Mesodermal cell (in vitro differentiated cells): ENCODE measurements at regions not wholly inside any gene's neighbourhood (a gene's known extent, or its start where the extent isn't known, plus 50 kb on each side); places are given as distances from the start of the nearest gene placed in this dataset.
"Not testable (repeated sequence)": the region's sequence is repeated elsewhere in the genome, so short reads cannot be mapped to it uniquely, and the experiment has no call there.

Experiments
- H3K27ac ChIP-seq: 2 replicates; pipeline ENCODE4 v1.7.0; 2013; ENCODE audit warnings: mild to moderate bottlenecking, low read depth, low read length, moderate library complexity; ENCODE audit not compliant: severe bottlenecking
- H3K36me3 ChIP-seq: 2 replicates; pipeline ENCODE4 v1.7.1; 2013; ENCODE audit warnings: mild to moderate bottlenecking, low read length, moderate library complexity; ENCODE audit not compliant: control insufficient read depth, insufficient read depth
- H3K4me1 ChIP-seq: one replicate; pipeline ENCODE4 v1.7.1; 2013; ENCODE audit warnings: mild to moderate bottlenecking, low read length; ENCODE audit not compliant: insufficient read depth, control insufficient read depth, poor library complexity, severe bottlenecking
- H3K4me3 ChIP-seq: 2 replicates; pipeline ENCODE4 v1.7.0; 2013; ENCODE audit warnings: low read length, control low read depth, mild to moderate bottlenecking; ENCODE audit not compliant: insufficient read depth, poor library complexity, severe bottlenecking; ENCODE audit errors: extremely low read depth
- H3K9me3 ChIP-seq: 2 replicates; pipeline ENCODE4 v1.7.1; 2013; ENCODE audit warnings: mild to moderate bottlenecking, low read length, moderate library complexity; ENCODE audit not compliant: control insufficient read depth
- WGBS, 2 experiments: methylation state at CpG; one replicate each; pipeline ENCODE4 v1.1.5; 2013; ENCODE audit warnings: missing lambda C conversion rate in 2 of 2; ENCODE audit not compliant: insufficient coverage in 2 of 2; 5-methylcytosine and 5-hydroxymethylcytosine counted together

DNA sequence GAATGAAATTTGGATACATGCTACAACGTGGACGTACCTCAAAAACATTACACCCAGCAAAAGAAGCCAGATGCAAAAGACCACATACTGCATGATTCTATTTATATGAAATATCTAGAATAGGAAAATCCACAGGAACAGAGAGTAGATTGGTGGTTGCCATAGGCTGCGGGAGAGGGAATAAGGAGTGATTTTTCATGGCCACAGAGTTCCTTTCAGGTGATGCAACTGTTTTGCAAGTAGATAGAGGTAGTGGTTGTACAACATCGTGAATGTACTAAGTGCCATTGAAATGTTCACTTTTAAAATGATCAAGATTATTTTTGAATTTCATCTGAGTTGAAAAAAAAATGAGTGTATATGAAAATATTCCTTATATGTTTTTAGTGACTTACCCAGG is 115.3 kb upstream of the RUNX1 start:
- Histone ChIP-seq H3K36me3 (no peaks in the 10 kb centered on the region), H3K27ac (no peak overlapping the region)
- WGBS, 2 experiments = 93 to 100% methylated on average over 1 of the region's 4 CpGs

GRCh38 chr21:35163411-35163810 is 114.3 kb upstream of the RUNX1 start:
- H3K27ac ChIP-seq = no peak overlapping the region
- 100% methylated on average over 1 of the region's 3 CpGs; no CpG with 5 or more reads in 1 of the 2 experiments for WGBS, 2 experiments
- H3K4me1 ChIP-seq = no peaks in the 10 kb centered on the region
- no peaks in the 10 kb centered on the region for H3K36me3 ChIP-seq
- H3K9me3 ChIP-seq = peaks cover 5% of the 10 kb centered on the region
- H3K4me3 ChIP-seq = no peak overlapping the region

More for the DNA sequence above, 115.3 kb upstream of the RUNX1 start:
- Histone ChIP-seq H3K9me3 (no peaks in the 10 kb centered on the region), H3K4me1 (no peaks in the 10 kb centered on the region), H3K4me3 (no peak overlapping the region)

GRCh38 chr21:35162831-35163230 is 113.7 kb upstream of the RUNX1 start:
- WGBS, 2 experiments = 100% methylated on average over 1 of the region's 3 CpGs; no CpG with 5 or more reads in 1 of the 2 experiments
- Histone ChIP-seq H3K4me1 (no peaks in the 10 kb centered on the region), H3K27ac (no peak overlapping the region), H3K4me3 (no peak overlapping the region), H3K9me3 (peaks cover 8% of the 10 kb centered on the region), H3K36me3 (no peaks in the 10 kb centered on the region)

DNA sequence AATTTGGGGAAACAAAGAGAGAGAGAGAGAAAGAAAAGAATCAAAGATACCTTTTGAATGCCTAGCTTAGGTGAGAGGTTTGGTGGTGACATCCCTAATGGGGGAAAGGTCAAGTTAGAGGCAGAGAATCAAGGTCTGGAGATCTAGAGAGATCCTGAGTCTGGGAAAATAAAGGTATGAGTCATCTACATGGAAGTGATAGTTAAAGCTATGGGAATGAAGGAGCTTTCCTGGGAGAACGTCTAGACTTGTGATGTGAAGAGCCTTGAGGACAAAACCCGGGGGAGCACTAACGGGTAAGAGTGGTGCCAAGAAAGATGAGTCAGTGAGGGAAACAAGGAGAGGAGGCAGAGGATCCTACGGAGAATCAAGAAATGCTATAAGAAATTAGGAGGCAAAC is 110.8 kb upstream of the RUNX1 start:
- Histone ChIP-seq H3K4me1 (no peaks in the 10 kb centered on the region), H3K9me3 (peaks cover 23% of the 10 kb centered on the region), H3K36me3 (no peaks in the 10 kb centered on the region), H3K4me3 (no peak overlapping the region), H3K27ac (no peak overlapping the region)
- 81 to 85% methylated on average over 4 of the region's 4 CpGs for WGBS, 2 experiments

GRCh38 chr21:35157374-35157773 is 108.3 kb upstream of the RUNX1 start:
- H3K4me3 ChIP-seq, H3K27ac ChIP-seq: not testable (repeated sequence)
- WGBS, 2 experiments = no CpG with 5 or more reads among the region's 1 CpG

DNA sequence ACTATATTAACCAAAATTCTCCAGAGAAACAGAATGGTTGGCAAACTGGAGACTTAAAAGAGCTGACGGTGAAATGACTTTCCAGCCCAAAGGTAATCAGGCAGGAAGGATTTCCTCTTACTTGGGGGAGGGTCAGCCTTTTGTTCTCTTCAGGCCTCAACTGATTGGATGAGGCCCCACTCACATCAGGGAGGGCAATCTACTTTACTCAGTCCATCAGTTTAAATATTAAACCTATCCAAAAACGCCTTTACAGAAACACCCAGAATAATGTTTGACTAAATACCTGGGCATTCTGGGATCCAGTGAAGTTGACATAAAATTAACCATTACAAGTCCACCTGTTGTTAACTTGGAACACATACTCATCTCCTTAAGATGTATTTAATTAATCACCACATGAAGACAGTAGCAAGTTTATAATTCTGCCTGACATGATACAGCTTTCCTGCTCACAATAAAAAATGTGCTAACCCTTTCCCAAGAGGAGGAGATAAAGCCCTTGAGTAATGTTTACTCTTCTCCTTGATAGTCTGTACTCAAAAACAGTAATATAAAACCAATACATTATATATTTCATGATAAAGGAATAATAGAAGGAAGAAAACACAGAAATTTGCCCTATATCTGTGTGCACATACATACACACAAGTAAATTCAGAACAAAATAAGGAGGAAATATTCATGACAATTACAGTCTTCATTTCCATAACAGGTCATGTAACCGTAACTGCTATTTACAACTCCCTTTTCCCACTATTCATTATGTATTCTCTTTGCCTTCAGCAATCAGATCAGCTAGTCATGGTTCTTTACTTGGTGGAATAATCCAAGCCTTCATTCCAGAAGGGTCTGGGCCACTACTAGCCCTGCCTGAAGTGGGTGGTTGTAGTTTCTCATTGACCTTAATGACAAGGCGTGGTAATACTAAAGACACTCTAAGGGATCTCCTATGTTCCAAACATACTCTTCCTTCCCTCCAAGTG is 107.5 kb upstream of the RUNX1 start:
- whole genome bisulfite sequencing, 2 experiments = 88 to 100% methylated on average over 1 to 2 of the region's 4 CpGs
- peaks cover 23% of the 10 kb centered on the region for H3K9me3 ChIP-seq
- H3K4me3 ChIP-seq = no peak overlapping the region
- H3K4me1 ChIP-seq = no peaks in the 10 kb centered on the region
- H3K27ac ChIP-seq = no peak overlapping the region
- no peaks in the 10 kb centered on the region for H3K36me3 ChIP-seq

More at GRCh38 chr21:35157374-35157773, 108.3 kb upstream of the RUNX1 start:
- H3K4me1 ChIP-seq, H3K36me3 ChIP-seq: not testable (repeated sequence)
- H3K9me3 ChIP-seq = peaks cover 23% of the 10 kb centered on the region

DNA sequence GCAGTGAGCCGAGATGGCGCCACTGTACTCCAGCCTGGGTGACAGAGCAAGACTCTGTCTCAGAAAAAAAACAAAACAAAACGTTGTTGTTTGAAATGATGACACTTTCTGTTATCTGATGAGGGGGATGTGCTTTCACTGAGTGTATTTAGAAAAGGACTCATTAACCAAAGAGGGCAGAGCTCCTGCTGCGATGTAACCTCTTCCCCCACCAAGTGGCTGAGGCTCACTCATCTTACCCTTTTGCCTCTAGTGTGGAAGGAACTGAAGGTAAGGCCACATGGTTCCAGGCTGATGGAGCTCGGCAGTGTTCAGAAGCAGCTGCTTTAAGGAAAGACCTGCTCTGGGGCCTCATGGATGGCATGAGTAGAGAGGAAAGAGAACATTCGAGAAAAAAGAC is 105.7 kb upstream of the RUNX1 start:
- H3K9me3 ChIP-seq = peaks cover 31% of the 10 kb centered on the region
- 87 to 88% methylated on average over 3 to 4 of the region's 6 CpGs for WGBS, 2 experiments

GRCh38 chr21:35153671-35154070 is 104.6 kb upstream of the RUNX1 start:
- Histone ChIP-seq H3K27ac (no peak overlapping the region), H3K4me3 (no peak overlapping the region), H3K9me3 (peaks cover 28% of the 10 kb centered on the region), H3K4me1 (no peaks in the 10 kb centered on the region), H3K36me3 (no peaks in the 10 kb centered on the region)
- 86% methylated on average over 3 of the region's 5 CpGs; no CpG with 5 or more reads in 1 of the 2 experiments for WGBS, 2 experiments

More for the DNA sequence above, 105.7 kb upstream of the RUNX1 start:
- no peak overlapping the region for H3K4me3 ChIP-seq
- no peaks in the 10 kb centered on the region for H3K36me3 ChIP-seq
- no peaks in the 10 kb centered on the region for H3K4me1 ChIP-seq
- no peak overlapping the region for H3K27ac ChIP-seq

GRCh38 chr21:35150562-35151226 is 101.6 kb upstream of the RUNX1 start:
- Histone ChIP-seq H3K27ac (no peak overlapping the region), H3K36me3 (no peaks in the 10 kb centered on the region), H3K4me1 (no peaks in the 10 kb centered on the region), H3K4me3 (no peak overlapping the region), H3K9me3 (peaks cover 9% of the 10 kb centered on the region)
- WGBS, 2 experiments = no CpG with 5 or more reads among the region's 2 CpGs

- Histone ChIP-seq H3K4me3 (no peak overlapping the region), H3K36me3 (no peaks in the 10 kb centered on the region), H3K4me1 (no peaks in the 10 kb centered on the region), H3K27ac (no peak overlapping the region), H3K9me3 (peaks cover 9% of the 10 kb centered on the region)
- 100% methylated on average over 1 to 3 of the region's 3 CpGs for WGBS, 2 experiments
Measured at GRCh38 chr21:35149698-35150097, 100.6 kb upstream of the RUNX1 start.
